WI38 (cell line): ENCODE measurements at regions not wholly inside any gene's neighbourhood (a gene's known extent, or its start where the extent isn't known, plus 50 kb on each side); places are given as distances from the start of the nearest gene placed in this dataset.

Experiments used
- H3K4me3 ChIP-seq: 2 replicates; pipeline ENCODE4 v1.5.1; 2011; ENCODE audit warnings: low read depth, mild to moderate bottlenecking, control low read depth, low read length
- TF ChIP-seq, protein P1 (sequence below): IDR thresholded peaks from 2 replicates; pipeline ENCODE4 v1.5.1; 2012; ENCODE audit warnings: low read depth, mild to moderate bottlenecking, control low read depth, low read length

DNA sequence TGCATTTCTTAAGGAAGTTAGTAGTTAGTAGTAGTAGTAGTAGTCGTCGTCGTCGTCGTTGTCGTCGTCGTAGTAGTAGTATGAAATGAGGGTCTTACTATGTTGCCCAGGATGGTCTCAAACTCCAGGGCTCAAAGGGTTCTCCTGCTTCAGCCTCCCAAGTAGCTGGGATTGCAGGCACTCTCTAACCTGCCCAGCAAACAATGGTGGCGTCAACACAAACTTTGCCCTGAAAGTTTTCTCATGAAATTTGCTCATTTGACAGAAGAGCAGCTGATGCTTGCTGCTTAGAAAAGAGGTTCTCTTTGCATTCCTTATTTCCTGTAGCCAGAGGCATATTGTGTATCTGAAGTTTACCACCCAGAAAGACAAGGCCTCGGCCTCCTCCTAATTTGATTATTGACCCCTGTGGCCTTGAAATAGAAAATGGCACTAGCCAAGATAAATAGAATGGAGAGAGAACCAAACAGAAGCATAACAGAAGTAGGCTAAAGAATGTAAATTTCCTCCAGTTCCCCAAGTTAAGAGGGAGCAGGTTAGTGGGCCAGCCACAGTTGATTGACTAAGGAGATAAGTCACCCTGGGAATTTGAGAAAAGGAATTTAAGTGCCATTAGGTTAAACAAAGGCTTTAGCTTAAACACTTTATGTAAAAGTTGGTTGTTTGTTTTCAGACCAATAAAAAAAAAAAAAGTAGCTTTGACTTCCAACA is 166.2 kb upstream of the ROBO2 start:
- no peak overlapping the region for H3K4me3 ChIP-seq
- TF ChIP-seq, protein P1, sequence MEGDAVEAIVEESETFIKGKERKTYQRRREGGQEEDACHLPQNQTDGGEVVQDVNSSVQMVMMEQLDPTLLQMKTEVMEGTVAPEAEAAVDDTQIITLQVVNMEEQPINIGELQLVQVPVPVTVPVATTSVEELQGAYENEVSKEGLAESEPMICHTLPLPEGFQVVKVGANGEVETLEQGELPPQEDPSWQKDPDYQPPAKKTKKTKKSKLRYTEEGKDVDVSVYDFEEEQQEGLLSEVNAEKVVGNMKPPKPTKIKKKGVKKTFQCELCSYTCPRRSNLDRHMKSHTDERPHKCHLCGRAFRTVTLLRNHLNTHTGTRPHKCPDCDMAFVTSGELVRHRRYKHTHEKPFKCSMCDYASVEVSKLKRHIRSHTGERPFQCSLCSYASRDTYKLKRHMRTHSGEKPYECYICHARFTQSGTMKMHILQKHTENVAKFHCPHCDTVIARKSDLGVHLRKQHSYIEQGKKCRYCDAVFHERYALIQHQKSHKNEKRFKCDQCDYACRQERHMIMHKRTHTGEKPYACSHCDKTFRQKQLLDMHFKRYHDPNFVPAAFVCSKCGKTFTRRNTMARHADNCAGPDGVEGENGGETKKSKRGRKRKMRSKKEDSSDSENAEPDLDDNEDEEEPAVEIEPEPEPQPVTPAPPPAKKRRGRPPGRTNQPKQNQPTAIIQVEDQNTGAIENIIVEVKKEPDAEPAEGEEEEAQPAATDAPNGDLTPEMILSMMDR, result no peak

DNA sequence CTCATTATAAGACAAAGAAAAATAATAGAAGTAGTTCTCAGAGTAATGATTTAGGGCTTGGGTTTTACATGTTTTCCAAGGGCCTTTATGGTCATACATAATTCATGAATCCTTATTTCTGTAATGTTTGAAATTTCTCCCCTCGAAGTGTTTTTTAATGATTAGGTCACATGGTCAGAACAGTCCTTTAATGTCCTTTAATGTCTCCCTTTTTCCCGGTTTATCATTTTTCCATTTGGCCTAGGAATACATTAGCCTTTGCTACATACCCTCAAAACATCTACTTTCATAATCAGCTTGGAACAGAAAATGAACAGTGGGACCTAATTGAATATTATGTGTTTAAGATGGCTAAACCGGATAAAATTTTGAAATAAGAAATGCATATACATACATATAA is 159.9 kb upstream of the ROBO2 start:
- no peak overlapping the region for H3K4me3 ChIP-seq
- TF ChIP-seq, protein P1, result no peak

DNA sequence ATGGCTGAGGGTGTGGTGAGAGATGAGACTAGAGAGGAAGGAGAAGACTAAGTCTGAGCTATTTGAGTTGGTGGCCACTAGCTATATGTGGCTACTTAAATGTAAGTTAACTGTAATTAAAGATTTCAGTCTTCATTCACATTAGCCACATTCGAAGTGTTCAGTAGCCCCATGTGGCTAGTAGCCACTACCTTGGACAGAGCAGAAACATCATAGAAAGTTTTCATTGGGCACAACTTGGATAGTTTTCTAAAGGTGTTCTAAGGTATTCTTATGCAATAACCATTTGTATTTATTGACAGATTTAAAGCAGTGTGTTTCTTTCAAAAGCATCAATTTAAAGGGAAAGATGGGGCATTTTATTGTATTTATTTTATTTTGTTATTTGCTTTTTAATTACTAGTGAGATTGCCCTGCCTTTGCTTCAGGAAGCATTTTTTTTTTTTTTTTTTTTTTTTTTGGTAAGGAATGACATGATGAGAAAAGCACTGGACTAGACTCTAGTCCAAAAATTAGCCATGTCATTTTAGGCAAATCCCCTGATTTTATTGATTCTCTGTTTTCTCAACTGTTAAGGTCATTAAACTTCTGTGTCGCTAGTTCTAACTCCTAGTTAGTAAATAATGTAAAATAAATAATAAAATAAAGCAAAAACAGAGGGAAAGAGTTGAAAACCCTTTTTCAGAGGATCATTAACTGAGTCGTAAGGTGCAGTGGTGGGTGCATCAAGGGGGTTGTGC is 153.0 kb upstream of the ROBO2 start:
- no peak overlapping the region for H3K4me3 ChIP-seq
- TF ChIP-seq, protein P1, result no peak

DNA sequence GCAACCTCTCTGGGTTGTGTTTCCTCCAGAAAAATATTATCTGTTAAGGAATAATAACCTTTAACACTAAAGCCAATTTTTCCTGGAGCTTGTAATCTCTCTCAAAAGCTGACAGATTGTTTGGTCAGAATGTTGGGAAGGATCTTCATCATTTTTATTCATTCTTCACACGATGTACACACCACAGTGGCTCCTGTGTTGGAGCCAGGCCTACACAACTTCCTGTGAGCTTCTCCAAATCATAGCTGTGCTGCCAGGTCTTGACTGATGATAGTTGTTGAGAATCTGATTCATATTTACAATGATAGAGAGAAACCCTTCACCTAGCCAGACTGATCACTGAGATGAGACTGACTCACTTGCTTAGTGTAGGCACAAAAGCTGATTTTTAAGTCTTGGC is 151.0 kb upstream of the ROBO2 start:
- no peak overlapping the region for H3K4me3 ChIP-seq
- TF ChIP-seq, protein P1, result no peak

DNA sequence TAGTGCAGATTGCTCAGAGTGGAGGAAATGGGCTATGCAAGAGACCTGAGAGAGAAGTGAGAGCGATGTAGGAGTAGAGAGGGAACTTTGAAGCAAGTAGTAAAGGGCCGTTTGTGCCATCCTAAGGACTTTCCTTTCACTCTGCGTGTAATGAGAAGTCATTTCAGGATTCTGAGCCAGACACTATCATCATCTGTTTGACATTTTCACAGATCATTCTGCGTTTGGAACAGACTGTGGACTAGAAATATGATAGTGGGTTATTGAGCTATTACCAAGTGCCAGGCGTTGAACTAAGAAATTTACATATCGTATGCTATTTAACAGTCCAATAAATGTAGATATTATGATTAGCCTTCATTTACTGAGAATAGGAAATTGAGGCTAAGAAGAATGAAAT is 150.0 kb upstream of the ROBO2 start:
- TF ChIP-seq, protein P1, result no peak
- no peak overlapping the region for H3K4me3 ChIP-seq

DNA sequence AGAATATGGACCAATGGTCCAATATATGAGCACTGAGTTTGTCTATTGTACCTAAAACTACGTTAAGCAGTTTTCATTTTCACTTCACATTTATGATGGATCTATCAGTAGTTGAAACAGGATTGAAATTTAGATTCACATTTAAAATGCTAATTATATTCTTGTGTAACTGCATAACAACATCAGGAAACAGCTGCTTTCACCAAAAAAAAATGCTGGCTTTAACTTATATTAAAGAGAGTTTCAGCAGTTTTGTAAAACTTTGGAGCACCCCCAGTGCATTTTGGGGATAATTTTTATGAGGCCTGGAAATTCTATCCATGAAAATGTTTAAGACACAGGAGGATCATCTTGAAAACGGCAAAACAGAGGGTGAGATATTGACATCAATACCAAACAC is 142.8 kb upstream of the ROBO2 start:
- H3K4me3 ChIP-seq, result no peak overlapping the region
- TF ChIP-seq, protein P1, result no peak

DNA sequence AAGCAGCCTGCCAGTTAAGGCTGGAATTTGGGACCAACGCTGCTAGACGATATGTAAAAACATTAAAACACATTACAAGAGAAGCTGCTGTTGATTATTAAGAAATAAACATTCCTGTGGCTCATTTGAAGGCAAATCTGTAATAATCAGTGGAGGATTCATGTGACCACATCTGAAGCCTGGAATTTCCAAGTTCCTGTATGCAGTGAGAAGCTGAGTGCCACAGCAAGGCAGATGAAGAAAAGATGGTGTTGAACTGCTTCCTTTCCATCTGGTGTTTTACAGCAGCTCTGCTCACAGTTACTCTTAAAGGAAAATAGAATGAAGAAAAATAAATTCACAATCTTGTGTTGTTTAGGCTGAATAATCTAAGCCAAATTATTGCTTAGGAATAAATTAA is 139.3 kb upstream of the ROBO2 start:
- TF ChIP-seq, protein P1, result no peak
- H3K4me3 ChIP-seq, result no peak overlapping the region
